ENCODE measurements at regions not wholly inside any gene's neighbourhood (a gene's known extent, or its start where the extent isn't known, plus 50 kb on each side); places are given as distances from the start of the nearest gene placed in this dataset.
A peak's percentile ranks its signal among the peaks of the same experiment; 100 is the strongest.

DNA sequence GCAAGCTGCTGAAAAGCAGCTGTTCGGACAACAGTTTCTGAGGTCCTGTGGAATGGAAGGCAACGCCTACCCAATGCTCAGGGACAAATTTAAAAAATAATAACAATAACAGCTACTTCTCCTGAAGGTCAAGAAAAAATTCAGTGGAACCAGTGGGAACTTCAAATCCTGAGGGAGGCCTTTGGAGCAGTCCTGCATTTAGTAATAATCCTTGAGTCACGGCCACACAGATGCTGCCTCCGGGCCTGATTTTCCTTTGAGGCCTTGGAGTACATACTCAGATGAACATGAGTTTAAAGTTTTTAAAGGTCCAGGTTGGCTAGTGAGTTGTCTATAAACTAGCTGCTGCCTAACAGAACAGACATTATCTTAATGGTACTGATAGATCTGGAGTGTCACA lies 268.0 kb downstream of the MSRB3 start:
- no peaks in the 10 kb centered on the region for H3K36me3 ChIP-seq
- TF ChIP-seq, protein P1, sequence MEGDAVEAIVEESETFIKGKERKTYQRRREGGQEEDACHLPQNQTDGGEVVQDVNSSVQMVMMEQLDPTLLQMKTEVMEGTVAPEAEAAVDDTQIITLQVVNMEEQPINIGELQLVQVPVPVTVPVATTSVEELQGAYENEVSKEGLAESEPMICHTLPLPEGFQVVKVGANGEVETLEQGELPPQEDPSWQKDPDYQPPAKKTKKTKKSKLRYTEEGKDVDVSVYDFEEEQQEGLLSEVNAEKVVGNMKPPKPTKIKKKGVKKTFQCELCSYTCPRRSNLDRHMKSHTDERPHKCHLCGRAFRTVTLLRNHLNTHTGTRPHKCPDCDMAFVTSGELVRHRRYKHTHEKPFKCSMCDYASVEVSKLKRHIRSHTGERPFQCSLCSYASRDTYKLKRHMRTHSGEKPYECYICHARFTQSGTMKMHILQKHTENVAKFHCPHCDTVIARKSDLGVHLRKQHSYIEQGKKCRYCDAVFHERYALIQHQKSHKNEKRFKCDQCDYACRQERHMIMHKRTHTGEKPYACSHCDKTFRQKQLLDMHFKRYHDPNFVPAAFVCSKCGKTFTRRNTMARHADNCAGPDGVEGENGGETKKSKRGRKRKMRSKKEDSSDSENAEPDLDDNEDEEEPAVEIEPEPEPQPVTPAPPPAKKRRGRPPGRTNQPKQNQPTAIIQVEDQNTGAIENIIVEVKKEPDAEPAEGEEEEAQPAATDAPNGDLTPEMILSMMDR (IDR thresholded peaks at IDR 0.05; ENCODE audit: low read depth, low read length), result no peak

DNA sequence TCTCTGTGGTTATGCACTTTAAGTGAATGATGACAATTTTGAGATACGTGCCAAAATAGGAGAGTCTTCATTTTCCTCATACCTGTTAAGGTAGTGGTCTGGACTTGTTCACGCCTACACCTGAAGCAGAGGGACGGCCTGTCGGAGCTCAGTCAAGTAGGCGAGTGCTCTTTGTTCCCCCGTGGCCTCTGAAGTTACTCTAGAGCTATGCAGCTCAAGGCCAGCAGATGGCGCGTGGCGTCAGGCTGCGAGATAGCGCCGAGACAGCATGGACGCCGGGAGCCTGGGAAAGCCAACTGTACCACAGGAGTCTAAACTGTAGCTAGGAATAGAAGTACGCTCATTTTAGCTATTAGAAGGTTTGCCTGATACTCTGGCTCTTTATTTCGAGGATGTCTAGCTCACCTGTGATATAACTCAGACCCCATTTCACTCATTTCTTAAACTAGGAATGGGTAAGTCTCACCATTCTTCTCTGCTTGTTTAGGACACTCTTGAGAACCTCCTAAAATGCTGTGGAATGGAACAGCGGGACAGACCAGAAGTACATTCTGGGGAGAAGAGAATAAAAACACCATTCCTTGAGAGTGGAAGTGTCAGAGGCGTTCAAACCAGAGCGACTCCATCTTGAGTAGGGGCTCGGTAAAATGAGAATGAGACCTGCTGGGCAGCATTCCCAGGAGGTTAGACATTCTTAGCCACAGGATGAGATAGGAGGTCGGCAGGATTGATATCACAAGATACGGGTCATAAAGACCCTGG lies 267.4 kb upstream of the HMGA2 start:
- TF ChIP-seq, protein P1 (IDR thresholded peaks at IDR 0.05; ENCODE audit: low read depth, low read length), result peak; percentile 89

More for the DNA sequence above, 268.0 kb downstream of the MSRB3 start:
- Histone ChIP-seq H3K9me3 (ENCODE audit: low read depth) (no peaks in the 10 kb centered on the region), H3K27me3 (no peaks in the 10 kb centered on the region), H3K4me1 (ENCODE audit: low read depth) (no peaks in the 10 kb centered on the region), H3K4me3 (no peak overlapping the region), H3K27ac (no peak overlapping the region)
- no peak for DNase-seq (ENCODE audit: low read depth in 1 of 2, low spot score in 1 of 2)

GRCh38 chr12:65557438-65558181 lies 266.7 kb upstream of the HMGA2 start:
- H3K9me3 ChIP-seq (ENCODE audit: low read depth), result no peaks in the 10 kb centered on the region
- TF ChIP-seq, protein P1 (IDR thresholded peaks at IDR 0.05; ENCODE audit: low read depth, low read length), result no peak
- H3K36me3 ChIP-seq, result no peaks in the 10 kb centered on the region
- no peak overlapping the region for H3K4me3 ChIP-seq
- H3K27me3 ChIP-seq, result no peaks in the 10 kb centered on the region
- no peak overlapping the region for H3K27ac ChIP-seq
- no peaks in the 10 kb centered on the region for H3K4me1 ChIP-seq (ENCODE audit: low read depth)
- DNase-seq (ENCODE audit: low read depth in 1 of 2, low spot score in 1 of 2), result peak in 1 of 2 donors; percentile 54

More for the DNA sequence above, 267.4 kb upstream of the HMGA2 start:
- H3K4me1 ChIP-seq (ENCODE audit: low read depth), result no peaks in the 10 kb centered on the region
- no peaks in the 10 kb centered on the region for H3K36me3 ChIP-seq
- H3K27ac ChIP-seq, result no peak overlapping the region
- H3K9me3 ChIP-seq (ENCODE audit: low read depth), result no peaks in the 10 kb centered on the region
- H3K4me3 ChIP-seq, result no peak overlapping the region
- DNase-seq (ENCODE audit: low read depth in 1 of 2, low spot score in 1 of 2), result peak; percentile 88 to 89
- no peaks in the 10 kb centered on the region for H3K27me3 ChIP-seq

DNA sequence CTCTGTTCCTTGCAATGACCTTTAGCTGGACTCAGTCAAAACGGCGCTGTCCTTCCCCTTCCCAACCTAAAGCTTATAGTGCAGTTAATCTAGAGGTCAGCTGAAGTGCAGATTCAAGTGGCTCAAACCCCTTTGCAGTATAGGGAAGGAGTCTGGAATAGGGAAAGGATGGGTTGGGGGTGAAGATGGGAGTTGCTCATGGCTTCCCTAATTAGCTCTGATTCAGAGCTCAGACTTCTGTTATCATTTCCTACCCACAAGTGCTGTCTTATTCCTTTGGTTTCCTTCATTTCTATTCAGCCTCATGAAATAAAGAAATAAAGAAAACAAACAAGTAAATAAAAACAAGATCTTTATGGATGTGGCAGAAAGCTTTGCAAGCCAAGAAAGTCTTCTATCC lies 264.0 kb upstream of the HMGA2 start:
- Histone ChIP-seq H3K4me3 (no peak overlapping the region), H3K9me3 (ENCODE audit: low read depth) (no peaks in the 10 kb centered on the region), H3K4me1 (ENCODE audit: low read depth) (peaks cover 22% of the 10 kb centered on the region), H3K27ac (no peak overlapping the region), H3K27me3 (no peaks in the 10 kb centered on the region), H3K36me3 (no peaks in the 10 kb centered on the region)
- peak in 1 of 2 donors; percentile 19 for DNase-seq (ENCODE audit: low read depth in 1 of 2, low spot score in 1 of 2)
- TF ChIP-seq, protein P1 (IDR thresholded peaks at IDR 0.05; ENCODE audit: low read depth, low read length), result no peak

GRCh38 chr12:65561798-65562382 lies 262.4 kb upstream of the HMGA2 start:
- no peaks in the 10 kb centered on the region for H3K27me3 ChIP-seq
- no peak overlapping the region for H3K4me3 ChIP-seq
- H3K4me1 ChIP-seq (ENCODE audit: low read depth), result peaks cover 38% of the 10 kb centered on the region
- DNase-seq (ENCODE audit: low read depth in 1 of 2, low spot score in 1 of 2), result peak in 1 of 2 donors; percentile 78
- H3K27ac ChIP-seq, result no peak overlapping the region
- TF ChIP-seq, protein P1 (IDR thresholded peaks at IDR 0.05; ENCODE audit: low read depth, low read length), result no peak
- no peaks in the 10 kb centered on the region for H3K36me3 ChIP-seq
- no peaks in the 10 kb centered on the region for H3K9me3 ChIP-seq (ENCODE audit: low read depth)

Data from cardiac muscle cell (in vitro differentiated cells and primary cell).